ENCODE measurements at regions not wholly inside any gene's neighbourhood (a gene's known extent, or its start where the extent isn't known, plus 50 kb on each side); places are given as distances from the start of the nearest gene placed in this dataset.

- Histone ChIP-seq H3K27me3 (ENCODE audit: control insufficient read depth, insufficient read depth, low read length) (no peaks in the 10 kb centered on the region), H3K4me3 (ENCODE audit: low read depth, low read length) (no peak overlapping the region), H3K36me3 (ENCODE audit: control insufficient read depth, insufficient read depth, low read length) (no peaks in the 10 kb centered on the region)
- no peak for FAIRE-seq
- no peak for TF ChIP-seq CTCF (IDR thresholded peaks at IDR 0.05; ENCODE audit: insufficient read depth, low read length, severe bottlenecking)
- DNase-seq (ENCODE audit: low read depth): no peak
Observed at GRCh38 chr6:82681119-82681714, 317.6 kb downstream of the TPBG start.

GRCh38 chr6:82686719-82687118, 323.1 kb downstream of the TPBG start:
- H3K36me3 ChIP-seq (ENCODE audit: control insufficient read depth, insufficient read depth, low read length): no peaks in the 10 kb centered on the region
- H3K27me3 ChIP-seq (ENCODE audit: control insufficient read depth, insufficient read depth, low read length): no peaks in the 10 kb centered on the region
- FAIRE-seq (no peak), DNase-seq (ENCODE audit: low read depth) (no peak)
- TF ChIP-seq CTCF (IDR thresholded peaks at IDR 0.05; ENCODE audit: insufficient read depth, low read length, severe bottlenecking): no peak
- no peak overlapping the region for H3K4me3 ChIP-seq (ENCODE audit: low read depth, low read length)

- no peaks in the 10 kb centered on the region for H3K27me3 ChIP-seq (ENCODE audit: control insufficient read depth, insufficient read depth, low read length)
- no peak for FAIRE-seq
- H3K4me3 ChIP-seq (ENCODE audit: low read depth, low read length): no peak overlapping the region
- no peaks in the 10 kb centered on the region for H3K36me3 ChIP-seq (ENCODE audit: control insufficient read depth, insufficient read depth, low read length)
- TF ChIP-seq CTCF (IDR thresholded peaks at IDR 0.05; ENCODE audit: insufficient read depth, low read length, severe bottlenecking): no peak
- DNase-seq (ENCODE audit: low read depth): no peak
Observed at GRCh38 chr6:82687855-82688254, 324.2 kb downstream of the TPBG start.

GRCh38 chr6:82690283-82690682, 326.7 kb downstream of the TPBG start:
- no peak overlapping the region for H3K4me3 ChIP-seq (ENCODE audit: low read depth, low read length)
- FAIRE-seq: no peak
- no peak for TF ChIP-seq CTCF (IDR thresholded peaks at IDR 0.05; ENCODE audit: insufficient read depth, low read length, severe bottlenecking)

GRCh38 chr6:82691997-82692396, 328.4 kb downstream of the TPBG start:
- no peak for DNase-seq (ENCODE audit: low read depth)
- Histone ChIP-seq H3K36me3 (ENCODE audit: control insufficient read depth, insufficient read depth, low read length) (no peaks in the 10 kb centered on the region), H3K27me3 (ENCODE audit: control insufficient read depth, insufficient read depth, low read length) (no peaks in the 10 kb centered on the region), H3K4me3 (ENCODE audit: low read depth, low read length) (no peak overlapping the region)
- no peak for FAIRE-seq
- TF ChIP-seq CTCF (IDR thresholded peaks at IDR 0.05; ENCODE audit: insufficient read depth, low read length, severe bottlenecking): no peak

More at GRCh38 chr6:82690283-82690682, 326.7 kb downstream of the TPBG start:
- no peaks in the 10 kb centered on the region for H3K27me3 ChIP-seq (ENCODE audit: control insufficient read depth, insufficient read depth, low read length)
- no peaks in the 10 kb centered on the region for H3K36me3 ChIP-seq (ENCODE audit: control insufficient read depth, insufficient read depth, low read length)
- no peak for DNase-seq (ENCODE audit: low read depth)

- DNase-seq (ENCODE audit: low read depth) (no peak), FAIRE-seq (no peak)
- Histone ChIP-seq H3K36me3 (ENCODE audit: control insufficient read depth, insufficient read depth, low read length) (no peaks in the 10 kb centered on the region), H3K4me3 (ENCODE audit: low read depth, low read length) (no peak overlapping the region), H3K27me3 (ENCODE audit: control insufficient read depth, insufficient read depth, low read length) (no peaks in the 10 kb centered on the region)
- no peak for TF ChIP-seq CTCF (IDR thresholded peaks at IDR 0.05; ENCODE audit: insufficient read depth, low read length, severe bottlenecking)
Observed at GRCh38 chr6:82693094-82693493, 329.5 kb downstream of the TPBG start.
